Subcutaneous abdominal adipose tissue (tissue), 5 donors: ENCODE measurements at regions not wholly inside any gene's neighbourhood (a gene's known extent, or its start where the extent isn't known, plus 50 kb on each side); places are given as distances from the start of the nearest gene placed in this dataset.

Experiments used
- H3K27ac ChIP-seq: one replicate; pipeline ENCODE4 v1.7.0; 2013; ENCODE audit warnings: low read depth, mild to moderate bottlenecking, inconsistent platforms, low read length, moderate library complexity
- H3K27me3 ChIP-seq, 5 donors: one replicate each; pipeline ENCODE4 v1.7.0; 2013; ENCODE audit warnings: low read length in 5 of 5, inconsistent platforms in 1 of 5; ENCODE audit not compliant: control insufficient read depth in 5 of 5, insufficient read depth in 4 of 5
- H3K36me3 ChIP-seq, 5 donors: one replicate each; pipeline ENCODE4 v1.7.0; 2013; ENCODE audit warnings: low read length in 5 of 5; ENCODE audit not compliant: control insufficient read depth in 5 of 5, insufficient read depth in 5 of 5
- H3K4me1 ChIP-seq, 5 donors: one replicate each; pipeline ENCODE4 v1.7.0; 2013; ENCODE audit warnings: low read length in 5 of 5, mild to moderate bottlenecking in 3 of 5, moderate library complexity in 1 of 5; ENCODE audit not compliant: control insufficient read depth in 5 of 5, insufficient read depth in 5 of 5
- H3K4me3 ChIP-seq, 5 donors: one replicate each; pipeline ENCODE4 v1.7.0; 2013; ENCODE audit warnings: low read length in 5 of 5, low read depth in 1 of 5
- H3K9ac ChIP-seq, 5 donors: one replicate each; pipeline ENCODE4 v1.7.0; 2013; ENCODE audit warnings: low read length in 5 of 5, mild to moderate bottlenecking in 4 of 5, moderate library complexity in 3 of 5
- H3K9me3 ChIP-seq, 5 donors: one replicate each; pipeline ENCODE4 v1.7.0; 2013; ENCODE audit warnings: low read length in 5 of 5; ENCODE audit not compliant: control insufficient read depth in 5 of 5
- donor health status: healthy.
- donor health status: healthy.
- donor health status: healthy.
- donor health status: healthy.
- donor health status: healthy.

GRCh38 chr3:181851063-181851462, 139.3 kb downstream of the SOX2 start:
- Histone ChIP-seq H3K27me3 (no peaks in the 10 kb centered on the region), H3K4me3 (no peak overlapping the region), H3K9ac (no peak overlapping the region), H3K9me3 (no peaks in the 10 kb centered on the region), H3K36me3 (no peaks in the 10 kb centered on the region), H3K27ac (no peak overlapping the region), H3K4me1 (no peaks in the 10 kb centered on the region)

GRCh38 chr3:181855825-181856224, 144.1 kb downstream of the SOX2 start:
- no peak overlapping the region for H3K27ac ChIP-seq
- H3K27me3 ChIP-seq = no peaks in the 10 kb centered on the region
- no peak overlapping the region for H3K4me3 ChIP-seq
- H3K36me3 ChIP-seq = no peaks in the 10 kb centered on the region
- H3K4me1 ChIP-seq = no peaks in the 10 kb centered on the region
- no peaks in the 10 kb centered on the region for H3K9me3 ChIP-seq
- H3K9ac ChIP-seq = no peak overlapping the region

- Histone ChIP-seq H3K9ac (no peak overlapping the region), H3K36me3 (no peaks in the 10 kb centered on the region), H3K4me1 (no peaks in the 10 kb centered on the region), H3K27ac (no peak overlapping the region), H3K9me3 (no peaks in the 10 kb centered on the region), H3K27me3 (no peaks in the 10 kb centered on the region), H3K4me3 (no peak overlapping the region)
Measured at GRCh38 chr3:181859518-181859917, 147.8 kb downstream of the SOX2 start.

- H3K4me1 ChIP-seq = no peaks in the 10 kb centered on the region
- no peak overlapping the region for H3K4me3 ChIP-seq
- H3K36me3 ChIP-seq = no peaks in the 10 kb centered on the region
- no peaks in the 10 kb centered on the region for H3K27me3 ChIP-seq
- H3K27ac ChIP-seq = no peak overlapping the region
- no peak overlapping the region for H3K9ac ChIP-seq
- H3K9me3 ChIP-seq = no peaks in the 10 kb centered on the region
Measured at GRCh38 chr3:181860235-181860634, 148.5 kb downstream of the SOX2 start.

GRCh38 chr3:181862502-181862901, 150.8 kb downstream of the SOX2 start:
- Histone ChIP-seq H3K4me1 (no peaks in the 10 kb centered on the region), H3K4me3 (no peak overlapping the region), H3K9me3 (no peaks in the 10 kb centered on the region), H3K36me3 (no peaks in the 10 kb centered on the region), H3K27me3 (no peaks in the 10 kb centered on the region), H3K27ac (no peak overlapping the region), H3K9ac (no peak overlapping the region)

GRCh38 chr3:181868576-181869082, 156.9 kb downstream of the SOX2 start:
- H3K4me3 ChIP-seq = no peak overlapping the region
- H3K9me3 ChIP-seq = no peaks in the 10 kb centered on the region
- no peak overlapping the region for H3K27ac ChIP-seq
- no peaks in the 10 kb centered on the region for H3K36me3 ChIP-seq
- H3K4me1 ChIP-seq = peaks cover 0 to 8% (median 4%) of the 10 kb centered on the region in 5 donors
- no peak overlapping the region for H3K9ac ChIP-seq
- peaks cover 0 to 4% (median 0%) of the 10 kb centered on the region in 5 donors for H3K27me3 ChIP-seq

GRCh38 chr3:181872887-181873286, 161.2 kb downstream of the SOX2 start:
- H3K4me1 ChIP-seq = peaks cover 0 to 8% (median 4%) of the 10 kb centered on the region in 5 donors
- H3K4me3 ChIP-seq = no peak overlapping the region
- H3K36me3 ChIP-seq = no peaks in the 10 kb centered on the region
- H3K9ac ChIP-seq = no peak overlapping the region
- H3K27me3 ChIP-seq = peaks cover 0 to 4% (median 0%) of the 10 kb centered on the region in 5 donors
- no peaks in the 10 kb centered on the region for H3K9me3 ChIP-seq
- no peak overlapping the region for H3K27ac ChIP-seq

GRCh38 chr3:181879926-181880325, 168.2 kb downstream of the SOX2 start:
- Histone ChIP-seq H3K27ac (no peak overlapping the region), H3K9me3 (no peaks in the 10 kb centered on the region), H3K36me3 (no peaks in the 10 kb centered on the region), H3K27me3 (no peaks in the 10 kb centered on the region), H3K9ac (no peak overlapping the region), H3K4me1 (no peaks in the 10 kb centered on the region), H3K4me3 (no peak overlapping the region)

- Histone ChIP-seq H3K9ac (no peak overlapping the region), H3K27me3 (no peaks in the 10 kb centered on the region), H3K27ac (no peak overlapping the region), H3K9me3 (no peaks in the 10 kb centered on the region), H3K4me3 (no peak overlapping the region), H3K4me1 (no peaks in the 10 kb centered on the region), H3K36me3 (no peaks in the 10 kb centered on the region)
Measured at GRCh38 chr3:181880331-181880730, 168.6 kb downstream of the SOX2 start.

- H3K9ac ChIP-seq = no peak overlapping the region
- no peak overlapping the region for H3K27ac ChIP-seq
- H3K36me3 ChIP-seq = no peaks in the 10 kb centered on the region
- H3K27me3 ChIP-seq = peaks cover 0 to 1% (median 0%) of the 10 kb centered on the region in 5 donors
- H3K4me1 ChIP-seq = no peaks in the 10 kb centered on the region
- no peaks in the 10 kb centered on the region for H3K9me3 ChIP-seq
- H3K4me3 ChIP-seq = no peak overlapping the region
Measured at GRCh38 chr3:181881749-181882148, 170.0 kb downstream of the SOX2 start.
